ENCODE measurements at regions not wholly inside any gene's neighbourhood (a gene's known extent, or its start where the extent isn't known, plus 50 kb on each side); places are given as distances from the start of the nearest gene placed in this dataset.

GRCh38 chr2:12442476-12442847, 274.3 kb upstream of the TRIB2 start:
- DNase-seq (ENCODE audit: low read depth, low spot score): no peak
- TF ChIP-seq, protein P1, sequence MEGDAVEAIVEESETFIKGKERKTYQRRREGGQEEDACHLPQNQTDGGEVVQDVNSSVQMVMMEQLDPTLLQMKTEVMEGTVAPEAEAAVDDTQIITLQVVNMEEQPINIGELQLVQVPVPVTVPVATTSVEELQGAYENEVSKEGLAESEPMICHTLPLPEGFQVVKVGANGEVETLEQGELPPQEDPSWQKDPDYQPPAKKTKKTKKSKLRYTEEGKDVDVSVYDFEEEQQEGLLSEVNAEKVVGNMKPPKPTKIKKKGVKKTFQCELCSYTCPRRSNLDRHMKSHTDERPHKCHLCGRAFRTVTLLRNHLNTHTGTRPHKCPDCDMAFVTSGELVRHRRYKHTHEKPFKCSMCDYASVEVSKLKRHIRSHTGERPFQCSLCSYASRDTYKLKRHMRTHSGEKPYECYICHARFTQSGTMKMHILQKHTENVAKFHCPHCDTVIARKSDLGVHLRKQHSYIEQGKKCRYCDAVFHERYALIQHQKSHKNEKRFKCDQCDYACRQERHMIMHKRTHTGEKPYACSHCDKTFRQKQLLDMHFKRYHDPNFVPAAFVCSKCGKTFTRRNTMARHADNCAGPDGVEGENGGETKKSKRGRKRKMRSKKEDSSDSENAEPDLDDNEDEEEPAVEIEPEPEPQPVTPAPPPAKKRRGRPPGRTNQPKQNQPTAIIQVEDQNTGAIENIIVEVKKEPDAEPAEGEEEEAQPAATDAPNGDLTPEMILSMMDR (IDR thresholded peaks at IDR 0.05): no peak
- no peak for TF ChIP-seq TCF7L2 (IDR thresholded peaks at IDR 0.05; ENCODE audit: low read depth, low read length)
- no peak for TF ChIP-seq POLR2AphosphoS5 (IDR thresholded peaks at IDR 0.05; ENCODE audit: low read depth, low read length)
- no peak for TF ChIP-seq SIN3A (IDR thresholded peaks at IDR 0.05; ENCODE audit: borderline replicate concordance, insufficient read depth, low read depth, low read length)
- TF ChIP-seq REST (IDR thresholded peaks at IDR 0.05; ENCODE audit: insufficient read depth in 1 of 2, low read depth in 2 of 2, low read length in 1 of 2): no peak
- Histone ChIP-seq H3K36me3 (ENCODE audit: control insufficient read depth, insufficient read depth, low read length) (no peaks in the 10 kb centered on the region), H3K27me3 (ENCODE audit: control insufficient read depth, insufficient read depth, low read length) (no peaks in the 10 kb centered on the region), H3K4me1 (ENCODE audit: control insufficient read depth, insufficient read depth, low read length) (no peaks in the 10 kb centered on the region; the same call in 1 of the 2 replicates), H3K4me3 (ENCODE audit: low read depth in 2 of 2, low read length in 2 of 2) (no peak overlapping the region), H3K9me3 (ENCODE audit: control insufficient read depth, insufficient read depth, low read depth, low read length) (no peaks in the 10 kb centered on the region), H3K27ac (ENCODE audit: low read length) (no peak overlapping the region)
- in situ Hi-C loops (cut with HindIII; ENCODE audit: low pct_unique_long_range_greater_than_20kb, low sequenced_read_pairs) (no loop called here), intact Hi-C loops (cut with micrococcal nuclease; ENCODE audit: unreplicated experiment) (no loop called here)
- ChIA-PET POLR2A (no interaction called here), CTCF (no interaction called here)
- no TSS peak for BruUV-seq (replicated peaks)
- 0 out of 2 replicates have a peak, but pooled peaks have one; percentile 30 for ATAC-seq

DNA sequence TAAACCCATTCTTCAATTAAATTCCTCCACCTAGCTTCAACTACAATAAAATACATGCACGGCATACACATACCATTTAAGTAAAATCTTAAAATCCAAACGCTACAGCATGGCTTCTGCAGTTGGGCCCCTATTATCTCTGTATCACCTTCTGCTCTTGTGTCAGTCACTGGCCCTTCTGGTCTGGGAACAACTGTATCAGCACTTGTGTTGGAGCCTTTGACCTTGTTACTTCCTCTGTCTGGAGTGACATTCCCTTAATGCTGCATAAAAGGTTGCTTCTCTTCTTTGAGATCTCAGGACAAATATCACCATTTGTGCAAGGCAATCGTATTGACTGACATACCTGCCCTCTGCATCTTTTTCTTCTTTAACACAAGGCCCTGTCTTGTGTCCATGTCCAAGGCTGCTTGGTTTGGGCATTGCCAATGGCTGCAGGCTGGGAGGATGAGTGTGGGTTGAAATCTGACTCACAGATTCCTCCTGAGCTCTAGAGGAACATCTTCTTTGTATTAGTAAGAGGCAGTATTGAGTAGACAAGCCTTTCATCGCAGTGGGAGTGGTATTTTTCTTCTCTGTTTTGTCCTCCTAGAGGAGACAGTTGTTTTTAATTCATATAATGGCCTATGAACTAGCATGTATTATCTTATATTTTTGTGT, 267.8 kb upstream of the TRIB2 start:
- ATAC-seq (no peak), DNase-seq (ENCODE audit: low read depth, low spot score) (no peak)
- ChIA-PET POLR2A (no interaction called here), CTCF (no interaction called here)
- Histone ChIP-seq H3K36me3 (ENCODE audit: control insufficient read depth, insufficient read depth, low read length) (no peaks in the 10 kb centered on the region), H3K27me3 (ENCODE audit: control insufficient read depth, insufficient read depth, low read length) (no peaks in the 10 kb centered on the region), H3K27ac (ENCODE audit: low read length) (no peak overlapping the region), H3K4me3 (ENCODE audit: low read depth in 2 of 2, low read length in 2 of 2) (no peak overlapping the region), H3K9me3 (ENCODE audit: control insufficient read depth, insufficient read depth, low read depth, low read length) (no peaks in the 10 kb centered on the region), H3K4me1 (ENCODE audit: control insufficient read depth, insufficient read depth, low read length) (no peaks in the 10 kb centered on the region)
- no peak for TF ChIP-seq REST (IDR thresholded peaks at IDR 0.05; ENCODE audit: insufficient read depth in 1 of 2, low read depth in 2 of 2, low read length in 1 of 2)
- TF ChIP-seq TCF7L2 (IDR thresholded peaks at IDR 0.05; ENCODE audit: low read depth, low read length): no peak
- no peak for TF ChIP-seq SIN3A (IDR thresholded peaks at IDR 0.05; ENCODE audit: borderline replicate concordance, insufficient read depth, low read depth, low read length)
- TF ChIP-seq, protein P1 (IDR thresholded peaks at IDR 0.05): no peak
- no peak for TF ChIP-seq POLR2AphosphoS5 (IDR thresholded peaks at IDR 0.05; ENCODE audit: low read depth, low read length)
- no TSS peak for BruUV-seq (replicated peaks)
- in situ Hi-C loops (cut with HindIII; ENCODE audit: low pct_unique_long_range_greater_than_20kb, low sequenced_read_pairs) (no loop called here), intact Hi-C loops (cut with micrococcal nuclease; ENCODE audit: unreplicated experiment) (no loop called here)

All from Panc1 (cell line).